ENCODE measurements at regions not wholly inside any gene's neighbourhood (a gene's known extent, or its start where the extent isn't known, plus 50 kb on each side); places are given as distances from the start of the nearest gene placed in this dataset.

- Histone ChIP-seq H3K9me3 (peaks cover 0 to 8% (median 0%) of the 10 kb centered on the region in 4 donors), H3K27ac (no peak overlapping the region), H3K27me3 (no peaks in the 10 kb centered on the region), H3K4me1 (no peaks in the 10 kb centered on the region), H3K4me3 (no peak overlapping the region), H3K36me3 (peaks cover 0 to 5% (median 0%) of the 10 kb centered on the region in 3 donors)
- TF ChIP-seq POLR2A (IDR thresholded peaks at IDR 0.05) (no peak), EP300 (IDR thresholded peaks at IDR 0.05) (no peak)
- TF ChIP-seq, protein P1, sequence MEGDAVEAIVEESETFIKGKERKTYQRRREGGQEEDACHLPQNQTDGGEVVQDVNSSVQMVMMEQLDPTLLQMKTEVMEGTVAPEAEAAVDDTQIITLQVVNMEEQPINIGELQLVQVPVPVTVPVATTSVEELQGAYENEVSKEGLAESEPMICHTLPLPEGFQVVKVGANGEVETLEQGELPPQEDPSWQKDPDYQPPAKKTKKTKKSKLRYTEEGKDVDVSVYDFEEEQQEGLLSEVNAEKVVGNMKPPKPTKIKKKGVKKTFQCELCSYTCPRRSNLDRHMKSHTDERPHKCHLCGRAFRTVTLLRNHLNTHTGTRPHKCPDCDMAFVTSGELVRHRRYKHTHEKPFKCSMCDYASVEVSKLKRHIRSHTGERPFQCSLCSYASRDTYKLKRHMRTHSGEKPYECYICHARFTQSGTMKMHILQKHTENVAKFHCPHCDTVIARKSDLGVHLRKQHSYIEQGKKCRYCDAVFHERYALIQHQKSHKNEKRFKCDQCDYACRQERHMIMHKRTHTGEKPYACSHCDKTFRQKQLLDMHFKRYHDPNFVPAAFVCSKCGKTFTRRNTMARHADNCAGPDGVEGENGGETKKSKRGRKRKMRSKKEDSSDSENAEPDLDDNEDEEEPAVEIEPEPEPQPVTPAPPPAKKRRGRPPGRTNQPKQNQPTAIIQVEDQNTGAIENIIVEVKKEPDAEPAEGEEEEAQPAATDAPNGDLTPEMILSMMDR (IDR thresholded peaks at IDR 0.05) = no peak
- DNase-seq (ENCODE audit: low spot score in 2 of 2) = no peak
Measured at GRCh38 chr2:186273953-186274352, 212.1 kb upstream of the ZC3H15 start.

DNA sequence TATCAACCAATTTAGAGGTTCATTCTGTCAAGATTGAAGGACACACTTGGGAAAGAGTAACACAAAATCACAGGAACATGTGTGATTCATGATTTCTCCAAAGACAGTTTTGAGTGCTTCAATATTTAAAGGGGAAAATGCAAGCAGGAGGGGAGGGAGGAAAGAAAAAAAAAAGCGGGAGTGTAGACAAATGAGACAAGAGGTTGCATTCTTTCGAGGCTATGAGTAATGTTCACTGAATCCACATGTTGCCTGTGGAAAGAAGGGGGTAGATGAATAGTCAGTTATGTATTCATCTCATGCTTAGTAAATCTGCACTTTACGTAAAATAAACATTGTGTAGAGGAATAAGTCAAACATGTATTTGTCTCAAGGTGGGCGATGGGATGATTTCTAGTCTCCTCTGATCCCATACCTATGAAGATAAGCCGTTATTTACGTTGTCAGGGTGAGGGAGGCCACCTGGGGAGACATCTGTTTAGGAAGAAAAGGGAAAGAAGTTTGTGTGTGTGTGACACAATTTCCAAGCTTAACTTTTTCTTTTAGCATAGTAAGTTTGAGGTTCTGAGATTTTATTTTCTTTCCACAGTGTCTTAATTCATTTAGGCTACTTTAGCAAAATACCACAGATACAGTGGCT, 211.0 kb upstream of the ZC3H15 start:
- peaks cover 0 to 9% (median 0%) of the 10 kb centered on the region in 4 donors for H3K9me3 ChIP-seq
- 66 to 76% methylated on average over 6 of the region's 6 CpGs for whole genome bisulfite sequencing, 2 donors
- no peaks in the 10 kb centered on the region for H3K27me3 ChIP-seq
- no peak for DNase-seq (ENCODE audit: low spot score in 2 of 2)
- TF ChIP-seq EP300 (IDR thresholded peaks at IDR 0.05) (no peak), POLR2A (IDR thresholded peaks at IDR 0.05) (no peak)
- TF ChIP-seq, protein P1 (IDR thresholded peaks at IDR 0.05) = no peak
- H3K36me3 ChIP-seq = peaks cover 0 to 5% (median 0%) of the 10 kb centered on the region in 3 donors
- no peaks in the 10 kb centered on the region for H3K4me1 ChIP-seq
- no peak overlapping the region for H3K27ac ChIP-seq
- no peak overlapping the region for H3K4me3 ChIP-seq

GRCh38 chr2:186276909-186277308, 209.2 kb upstream of the ZC3H15 start:
- H3K9me3 ChIP-seq = peaks cover 0 to 13% (median 0%) of the 10 kb centered on the region in 4 donors
- H3K27ac ChIP-seq = no peak overlapping the region
- 87 to 90% methylated on average over 2 of the region's 2 CpGs for WGBS, 2 donors
- no peak overlapping the region for H3K4me3 ChIP-seq
- peaks cover 0 to 5% (median 0%) of the 10 kb centered on the region in 3 donors for H3K36me3 ChIP-seq
- H3K27me3 ChIP-seq = no peaks in the 10 kb centered on the region
- no peak for DNase-seq (ENCODE audit: low spot score in 2 of 2)
- H3K4me1 ChIP-seq = no peaks in the 10 kb centered on the region
- no peak for TF ChIP-seq EP300 (IDR thresholded peaks at IDR 0.05)
- no peak for TF ChIP-seq POLR2A (IDR thresholded peaks at IDR 0.05)
- TF ChIP-seq, protein P1 (IDR thresholded peaks at IDR 0.05) = no peak

DNA sequence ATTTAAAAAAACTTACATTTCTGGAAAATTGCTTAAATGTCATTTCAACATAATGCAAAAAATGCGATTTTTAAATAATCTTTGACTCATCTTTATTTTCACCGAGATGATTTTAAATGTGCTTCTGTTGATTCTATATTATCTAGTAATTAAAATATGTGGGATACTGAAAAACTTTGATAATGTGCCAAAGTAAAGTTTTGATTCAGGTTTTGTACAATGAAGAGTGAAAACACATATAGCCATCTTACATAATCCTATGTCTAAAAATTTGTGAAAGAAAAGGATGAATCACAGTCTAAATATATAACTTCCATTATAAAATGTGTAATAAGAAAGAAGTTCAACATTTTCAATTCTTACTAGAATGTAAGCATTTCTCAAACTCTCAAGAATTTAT, 204.3 kb upstream of the ZC3H15 start:
- no peaks in the 10 kb centered on the region for H3K36me3 ChIP-seq
- no peak for TF ChIP-seq POLR2A (IDR thresholded peaks at IDR 0.05)
- TF ChIP-seq, protein P1 (IDR thresholded peaks at IDR 0.05) = no peak
- no peak for TF ChIP-seq EP300 (IDR thresholded peaks at IDR 0.05)

GRCh38 chr2:186294248-186294888, 191.7 kb upstream of the ZC3H15 start:
- 73 to 87% methylated on average over 3 of the region's 3 CpGs for WGBS, 2 donors
- H3K27me3 ChIP-seq = no peaks in the 10 kb centered on the region
- DNase-seq (ENCODE audit: low spot score in 2 of 2) = no peak
- H3K36me3 ChIP-seq = no peaks in the 10 kb centered on the region
- no peak overlapping the region for H3K27ac ChIP-seq
- H3K9me3 ChIP-seq = no peaks in the 10 kb centered on the region
- TF ChIP-seq POLR2A (IDR thresholded peaks at IDR 0.05) = no peak
- TF ChIP-seq, protein P1 (IDR thresholded peaks at IDR 0.05) = no peak
- no peak for TF ChIP-seq EP300 (IDR thresholded peaks at IDR 0.05)
- H3K4me1 ChIP-seq = no peaks in the 10 kb centered on the region
- H3K4me3 ChIP-seq = no peak overlapping the region

More for the DNA sequence above, 204.3 kb upstream of the ZC3H15 start:
- Histone ChIP-seq H3K4me3 (no peak overlapping the region), H3K4me1 (no peaks in the 10 kb centered on the region), H3K9me3 (peaks cover 0 to 5% (median 0%) of the 10 kb centered on the region in 4 donors), H3K27me3 (no peaks in the 10 kb centered on the region), H3K27ac (no peak overlapping the region)
- 86 to 92% methylated on average over 2 of the region's 2 CpGs for whole genome bisulfite sequencing, 2 donors
- DNase-seq (ENCODE audit: low spot score in 2 of 2) = no peak
